Type B pancreatic cell (in vitro differentiated cells): ENCODE measurements at regions not wholly inside any gene's neighbourhood (a gene's known extent, or its start where the extent isn't known, plus 50 kb on each side); places are given as distances from the start of the nearest gene placed in this dataset.

Source experiments
- DNase-seq: peaks from one replicate; pipeline ENCODE4 v3.0.0; 2021; ENCODE audit warnings: mixed read lengths; ENCODE audit not compliant: unreplicated experiment; ENCODE audit errors: extremely low spot score
- H3K27ac Mint-ChIP-seq: 2 replicates; pipeline ENCODE4 v1.8.0; 2021; ENCODE audit warnings: mild to moderate bottlenecking, mixed read lengths
- H3K27me3 Mint-ChIP-seq: 2 replicates; pipeline ENCODE4 v1.8.0; 2021; ENCODE audit warnings: mixed read lengths
- H3K36me3 Mint-ChIP-seq: 2 replicates; pipeline ENCODE4 v1.8.0; 2021; ENCODE audit warnings: mixed read lengths
- H3K4me1 Mint-ChIP-seq: one replicate; pipeline ENCODE4 v1.8.0; 2021; ENCODE audit warnings: mixed read lengths; ENCODE audit not compliant: unreplicated experiment
- H3K4me3 Mint-ChIP-seq: 2 replicates; pipeline ENCODE4 v1.8.0; 2021; ENCODE audit warnings: mild to moderate bottlenecking, mixed read lengths
- H3K9me3 Mint-ChIP-seq: 2 replicates; pipeline ENCODE4 v1.8.0; 2021; ENCODE audit warnings: mixed read lengths
- TF ChIP-seq, protein P1 (sequence below): fragments of 200-600 bp; sonication (generic); conservative IDR thresholded peaks from 2 replicates; pipeline ENCODE4 v1.5.0; 2021; ENCODE audit warnings: antibody characterized with exemption, mild to moderate bottlenecking

- Mint-ChIP-seq H3K9me3 (peaks cover 6% of the 10 kb centered on the region), H3K36me3 (no peaks in the 10 kb centered on the region), H3K27me3 (no peaks in the 10 kb centered on the region)
These were observed 478.7 kb upstream of the CNTNAP5 start for GRCh38 chr2:123546353-123546752.

GRCh38 chr2:123563515-123563914 lies 461.6 kb upstream of the CNTNAP5 start:
- Mint-ChIP-seq H3K36me3 (no peaks in the 10 kb centered on the region), H3K4me3 (no peak overlapping the region), H3K27ac (no peak overlapping the region), H3K4me1 (no peaks in the 10 kb centered on the region), H3K9me3 (no peaks in the 10 kb centered on the region), H3K27me3 (no peaks in the 10 kb centered on the region)
- TF ChIP-seq, protein P1, sequence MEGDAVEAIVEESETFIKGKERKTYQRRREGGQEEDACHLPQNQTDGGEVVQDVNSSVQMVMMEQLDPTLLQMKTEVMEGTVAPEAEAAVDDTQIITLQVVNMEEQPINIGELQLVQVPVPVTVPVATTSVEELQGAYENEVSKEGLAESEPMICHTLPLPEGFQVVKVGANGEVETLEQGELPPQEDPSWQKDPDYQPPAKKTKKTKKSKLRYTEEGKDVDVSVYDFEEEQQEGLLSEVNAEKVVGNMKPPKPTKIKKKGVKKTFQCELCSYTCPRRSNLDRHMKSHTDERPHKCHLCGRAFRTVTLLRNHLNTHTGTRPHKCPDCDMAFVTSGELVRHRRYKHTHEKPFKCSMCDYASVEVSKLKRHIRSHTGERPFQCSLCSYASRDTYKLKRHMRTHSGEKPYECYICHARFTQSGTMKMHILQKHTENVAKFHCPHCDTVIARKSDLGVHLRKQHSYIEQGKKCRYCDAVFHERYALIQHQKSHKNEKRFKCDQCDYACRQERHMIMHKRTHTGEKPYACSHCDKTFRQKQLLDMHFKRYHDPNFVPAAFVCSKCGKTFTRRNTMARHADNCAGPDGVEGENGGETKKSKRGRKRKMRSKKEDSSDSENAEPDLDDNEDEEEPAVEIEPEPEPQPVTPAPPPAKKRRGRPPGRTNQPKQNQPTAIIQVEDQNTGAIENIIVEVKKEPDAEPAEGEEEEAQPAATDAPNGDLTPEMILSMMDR, result no peak
- no peak for DNase-seq

More at GRCh38 chr2:123546353-123546752, 478.7 kb upstream of the CNTNAP5 start:
- H3K27ac Mint-ChIP-seq, result no peak overlapping the region
- TF ChIP-seq, protein P1, result no peak
- H3K4me1 Mint-ChIP-seq, result no peaks in the 10 kb centered on the region
- no peak for DNase-seq
- no peak overlapping the region for H3K4me3 Mint-ChIP-seq

- H3K36me3 Mint-ChIP-seq, result no peaks in the 10 kb centered on the region
- H3K27me3 Mint-ChIP-seq, result peaks cover 3% of the 10 kb centered on the region
- no peaks in the 10 kb centered on the region for H3K9me3 Mint-ChIP-seq
- TF ChIP-seq, protein P1, result no peak
- DNase-seq, result no peak
- H3K4me3 Mint-ChIP-seq, result no peak overlapping the region
- no peak overlapping the region for H3K27ac Mint-ChIP-seq
- no peaks in the 10 kb centered on the region for H3K4me1 Mint-ChIP-seq
These were observed 458.7 kb upstream of the CNTNAP5 start for GRCh38 chr2:123566291-123566946.

DNA sequence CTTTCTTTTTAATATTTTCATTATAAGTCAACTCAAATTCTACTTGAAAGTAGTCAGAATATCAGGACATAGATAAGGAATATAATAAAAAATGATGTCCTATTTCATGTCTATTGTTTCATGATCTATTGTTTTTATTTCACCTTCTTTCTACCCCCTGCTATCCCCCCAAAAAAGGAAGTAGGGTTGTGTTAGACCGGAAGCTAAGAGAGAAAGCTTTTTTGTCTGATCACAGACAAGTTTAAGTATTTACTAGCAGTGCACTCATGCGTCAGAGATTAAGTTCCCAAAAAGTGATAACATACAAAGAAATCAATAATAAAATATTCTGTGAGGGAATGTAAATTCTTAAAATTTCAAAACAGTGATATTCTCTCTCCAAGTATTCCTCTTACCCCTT lies 447.1 kb upstream of the CNTNAP5 start:
- no peaks in the 10 kb centered on the region for H3K27me3 Mint-ChIP-seq
- H3K4me3 Mint-ChIP-seq, result no peak overlapping the region
- no peak overlapping the region for H3K27ac Mint-ChIP-seq
- no peaks in the 10 kb centered on the region for H3K36me3 Mint-ChIP-seq
- TF ChIP-seq, protein P1, result no peak
- DNase-seq, result no peak
- H3K9me3 Mint-ChIP-seq, result no peaks in the 10 kb centered on the region
- no peaks in the 10 kb centered on the region for H3K4me1 Mint-ChIP-seq

- peaks cover 13% of the 10 kb centered on the region for H3K9me3 Mint-ChIP-seq
- H3K27me3 Mint-ChIP-seq, result no peaks in the 10 kb centered on the region
- TF ChIP-seq, protein P1, result no peak
- no peaks in the 10 kb centered on the region for H3K36me3 Mint-ChIP-seq
- no peak overlapping the region for H3K27ac Mint-ChIP-seq
- H3K4me1 Mint-ChIP-seq, result no peaks in the 10 kb centered on the region
- no peak for DNase-seq
- no peak overlapping the region for H3K4me3 Mint-ChIP-seq
These were observed 428.5 kb upstream of the CNTNAP5 start for GRCh38 chr2:123596621-123597020.
